GM18502 (cell line): ENCODE measurements at regions not wholly inside any gene's neighbourhood (a gene's known extent, or its start where the extent isn't known, plus 50 kb on each side); places are given as distances from the start of the nearest gene placed in this dataset.
"Not testable (repeated sequence)": the region's sequence is repeated elsewhere in the genome, so short reads cannot be mapped to it uniquely, and the experiment has no call there.

ENCODE experiments used
- ATAC-seq: cut with Tn5 transposase; IDR thresholded peaks from one replicate; pipeline ENCODE4 v1.9.1; 2021; ENCODE audit warnings: mild to moderate bottlenecking; ENCODE audit not compliant: unreplicated experiment, poor library complexity

DNA sequence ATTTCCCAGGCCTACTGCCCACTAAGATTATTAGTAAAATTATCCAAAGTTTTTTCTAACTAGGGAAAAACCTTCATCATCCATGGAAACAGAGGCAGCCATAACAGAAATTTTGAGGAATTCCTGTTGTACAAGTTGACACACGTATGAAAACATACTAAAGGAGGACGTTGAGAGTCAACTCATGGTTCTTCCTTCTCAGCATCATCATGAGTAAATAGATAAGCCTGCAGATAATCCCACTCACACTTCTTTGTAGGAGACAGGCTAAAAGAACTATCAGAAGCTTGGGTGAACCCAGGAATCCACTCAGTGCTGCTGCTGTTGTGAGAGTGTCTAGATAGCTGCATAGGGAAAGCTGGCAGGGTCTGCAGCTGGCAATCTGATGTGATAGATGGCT is 694.8 kb upstream of the NR2F2 start:
- no peak for ATAC-seq

- no peak for ATAC-seq
Measured at GRCh38 chr15:95636107-95636506, 694.4 kb upstream of the NR2F2 start.

- not testable (repeated sequence) for ATAC-seq
Measured at GRCh38 chr15:95637234-95637633, 693.3 kb upstream of the NR2F2 start.

DNA sequence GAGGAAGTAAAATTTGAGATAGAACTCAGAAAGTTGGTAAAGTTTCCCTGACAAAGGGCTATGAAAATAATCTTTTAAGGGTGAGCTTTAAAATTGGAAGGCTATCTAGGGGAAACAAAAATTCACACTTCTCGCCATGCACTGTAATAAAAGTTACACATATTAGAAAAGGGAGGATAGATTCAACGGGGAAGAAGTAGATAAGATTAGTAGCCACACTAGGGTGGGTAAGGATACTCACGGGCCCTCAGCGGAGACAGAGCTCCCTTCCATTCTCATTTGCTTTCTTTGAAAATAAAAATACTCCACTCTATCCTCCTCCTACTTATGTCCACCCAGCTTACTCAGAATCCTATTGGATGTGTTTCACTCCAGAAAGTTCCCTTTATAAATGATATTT is 691.3 kb upstream of the NR2F2 start:
- no peak for ATAC-seq

GRCh38 chr15:95644100-95644875 is 686.2 kb upstream of the NR2F2 start:
- ATAC-seq = no peak

GRCh38 chr15:95645791-95646338 is 684.6 kb upstream of the NR2F2 start:
- no peak for ATAC-seq

GRCh38 chr15:95646484-95647273 is 683.8 kb upstream of the NR2F2 start:
- ATAC-seq = no peak

- ATAC-seq = no peak
Measured at GRCh38 chr15:95647531-95648277, 682.8 kb upstream of the NR2F2 start.

GRCh38 chr15:95653361-95653805 is 677.1 kb upstream of the NR2F2 start:
- no peak for ATAC-seq

- ATAC-seq = no peak
Measured at GRCh38 chr15:95655089-95655607, 675.4 kb upstream of the NR2F2 start.

DNA sequence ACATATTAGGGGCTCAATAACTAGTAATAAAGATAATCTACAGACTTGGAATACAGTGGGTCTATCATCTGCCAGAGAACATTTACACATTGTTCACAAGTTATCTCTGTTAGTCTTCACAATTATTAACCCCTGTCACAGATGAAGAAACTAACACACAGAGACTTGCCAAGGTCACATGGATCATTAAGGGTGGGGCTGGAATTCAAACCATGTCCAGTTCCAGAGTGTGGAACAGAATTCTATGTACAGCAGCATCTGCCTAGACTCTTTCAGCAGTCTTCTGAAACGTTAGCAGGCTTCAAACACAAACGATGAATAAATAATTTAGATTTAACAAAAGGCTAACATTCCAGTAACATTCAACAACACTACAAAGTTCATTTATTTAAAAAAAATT is 673.9 kb upstream of the NR2F2 start:
- ATAC-seq = no peak

DNA sequence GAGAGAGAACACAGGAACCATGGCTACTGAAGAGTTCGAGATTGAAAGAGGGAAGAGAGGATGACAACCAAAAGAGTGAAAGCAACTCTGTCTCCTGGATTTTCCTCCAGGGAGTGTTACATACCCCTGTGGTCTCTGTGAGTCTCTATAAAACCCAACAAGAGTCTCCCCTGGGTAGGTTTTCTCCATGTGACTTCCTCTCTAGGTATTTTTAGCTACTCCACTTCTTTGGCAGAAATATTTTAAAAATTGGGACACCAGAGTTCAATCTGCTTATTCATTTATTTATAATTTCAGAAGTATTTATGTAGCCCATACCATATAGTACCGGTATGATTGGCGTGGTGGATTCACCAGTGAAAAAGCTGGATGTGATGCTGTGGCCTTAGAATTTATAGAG is 671.7 kb upstream of the NR2F2 start:
- ATAC-seq = no peak

DNA sequence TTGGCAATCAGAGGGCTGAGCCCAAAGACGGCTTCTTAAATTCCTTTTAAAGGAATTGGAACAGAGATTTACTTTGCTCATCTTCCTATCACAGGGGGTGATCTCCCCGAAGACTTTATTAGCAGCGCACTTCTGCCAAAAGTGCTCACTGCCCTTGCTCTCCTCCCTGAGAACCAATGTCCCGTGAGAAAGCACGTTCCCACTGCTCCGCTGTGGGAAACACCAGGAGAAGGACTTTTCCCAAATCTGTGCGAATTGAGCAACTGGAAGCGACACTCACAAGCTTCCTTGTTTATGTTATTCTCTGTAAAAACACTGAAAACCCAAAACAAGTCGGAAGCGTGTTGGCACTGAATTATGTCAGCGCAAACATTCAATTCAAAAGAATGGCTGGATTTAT is 670.8 kb upstream of the NR2F2 start:
- ATAC-seq = no peak

- ATAC-seq = no peak
Measured at GRCh38 chr15:95662638-95663037, 667.9 kb upstream of the NR2F2 start.

GRCh38 chr15:95663156-95664100 is 667.1 kb upstream of the NR2F2 start:
- ATAC-seq = no peak

DNA sequence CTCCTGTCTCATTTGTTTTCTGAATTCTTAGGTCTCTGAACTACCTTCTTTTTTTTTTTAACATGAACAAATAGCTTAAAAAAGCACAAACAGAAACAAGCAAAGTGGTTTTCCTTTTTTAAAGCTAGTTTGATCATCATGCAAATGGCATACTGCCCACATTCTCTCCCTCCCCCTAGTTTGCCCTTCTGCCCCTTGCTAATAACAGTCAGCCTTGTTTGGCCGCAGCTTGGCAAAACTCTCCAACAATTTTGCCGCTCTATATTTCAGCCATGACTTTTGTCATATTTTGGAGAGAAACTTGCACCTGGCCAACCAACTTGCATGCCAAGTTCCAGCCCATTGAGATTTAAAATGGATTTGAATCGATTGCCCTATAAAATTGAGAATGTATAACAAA is 666.0 kb upstream of the NR2F2 start:
- ATAC-seq = no peak

DNA sequence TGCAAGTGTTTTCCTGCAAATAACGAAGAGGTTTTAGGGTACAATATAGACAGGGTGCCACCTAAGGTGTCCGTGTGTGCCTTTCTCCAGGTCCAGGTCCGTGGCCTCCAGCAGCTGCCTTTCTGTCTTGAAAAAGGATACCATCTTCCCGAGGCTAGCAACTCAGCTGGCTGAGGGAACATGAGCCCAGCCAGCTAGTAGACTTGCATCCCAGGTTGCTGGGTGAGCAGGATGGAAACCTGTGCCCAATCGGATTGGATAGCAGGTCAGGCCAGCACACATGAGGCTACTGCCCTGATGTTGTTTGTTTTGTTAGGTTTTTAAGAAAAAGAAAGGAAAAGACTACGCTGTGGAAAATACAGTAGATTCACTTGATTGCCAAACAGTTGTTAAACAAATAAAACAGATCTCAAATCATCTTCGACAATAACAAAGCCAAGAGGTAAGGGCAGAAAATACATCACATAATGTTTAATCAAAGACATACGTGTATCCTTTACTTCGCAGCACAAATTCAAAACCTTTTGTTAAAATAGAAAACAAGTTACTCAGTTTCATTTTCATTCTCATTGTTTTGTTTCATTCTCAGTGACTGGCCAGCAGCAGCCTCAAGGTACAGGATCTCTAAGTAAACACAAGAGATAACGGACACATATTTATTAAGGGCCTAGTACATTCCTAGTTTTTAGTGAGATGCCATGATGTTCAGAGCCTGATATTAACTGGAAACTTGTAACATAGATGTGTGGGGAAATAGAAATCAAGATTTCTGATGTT is 661.2 kb upstream of the NR2F2 start:
- peak; percentile 73 for ATAC-seq

DNA sequence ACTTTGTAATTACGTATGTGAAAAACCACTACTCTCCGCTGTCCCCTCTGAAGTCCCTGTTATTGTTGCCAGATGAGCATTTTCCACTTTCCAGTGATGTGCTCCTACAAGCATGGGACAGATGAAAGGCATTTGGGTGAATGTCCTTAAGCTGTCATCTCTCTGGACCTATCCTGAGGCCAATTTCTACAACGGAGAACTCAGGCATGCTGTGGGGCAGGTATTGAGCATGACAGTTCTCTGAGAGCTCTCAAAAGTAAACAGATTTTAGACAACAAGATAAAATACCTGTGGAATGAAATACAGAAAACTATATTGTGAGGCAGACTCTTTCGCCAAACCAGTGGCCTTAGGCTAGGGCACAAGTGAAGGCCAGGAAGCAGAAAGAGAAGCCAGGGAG is 656.5 kb upstream of the NR2F2 start:
- no peak for ATAC-seq

- ATAC-seq = no peak
Measured at GRCh38 chr15:95676500-95676899, 654.0 kb upstream of the NR2F2 start.
